Transverse colon (tissue), 3 donors: ENCODE measurements at regions not wholly inside any gene's neighbourhood (a gene's known extent, or its start where the extent isn't known, plus 50 kb on each side); places are given as distances from the start of the nearest gene placed in this dataset.

Experiments used
- CTCF ChIP-seq, 5 experiments: fragments of 200-600 bp in 3 of 5; fragments of 450-650 bp in 2 of 5; sonication (generic) in 3 of 5; IDR thresholded peaks; 1 replicate in 2 of 5; 2 replicates in 3 of 5; pipeline ENCODE4 v1.5.1; 2016 to 2017; ENCODE audit warnings: antibody characterized with exemption in 5 of 5, inconsistent platforms in 3 of 5, mild to moderate bottlenecking in 2 of 5, moderate library complexity in 1 of 5
- POLR2A ChIP-seq: fragments of 450-650 bp; IDR thresholded peaks from one replicate; pipeline ENCODE4 v1.6.1; 2016; ENCODE audit warnings: antibody characterized with exemption, mild to moderate bottlenecking, moderate library complexity

GRCh38 chr2:104945866-104946265 is 92.0 kb downstream of the POU3F3 start:
- TF ChIP-seq CTCF (IDR thresholded peaks at IDR 0.05) (no peak), POLR2A (no peak)
